GM12878 (cell line): ENCODE measurements at regions not wholly inside any gene's neighbourhood (a gene's known extent, or its start where the extent isn't known, plus 50 kb on each side); places are given as distances from the start of the nearest gene placed in this dataset.
A peak's percentile ranks its signal among the peaks of the same experiment; 100 is the strongest.

ENCODE experiments used
- ATAC-seq: fragments of 200-7000 bp; cut with Tn5 transposase; 3 replicates; pipeline ENCODE4 v1.9.1; 2020; ENCODE audit warnings: mild to moderate bottlenecking, moderate library complexity
- BruUV-seq: library from RNA; stranded (reverse); fragments of 400-500 nt; replicated peaks from 2 replicates; lab custom pipeline; 2021; lab: Mats Ljungman, UMichigan
- CTCF ChIA-PET: fragments of 300-600 bp; sonication (Branson Sonifier 250); formaldehyde crosslinking; extraction: SDS; loops from one replicate; lab custom pipeline; 2021; ENCODE audit warnings: inconsistent platforms; lab: Yijun Ruan, JAX
- POLR2A ChIA-PET: fragments of 350-600 bp; formaldehyde crosslinking; extraction: SDS; loops from one replicate; lab custom pipeline; 2021; ENCODE audit warnings: inconsistent platforms; lab: Charles Lee
- RAD21 ChIA-PET: fragments of 300-600 bp; sonication (Branson Sonifier 250); formaldehyde crosslinking; loops from one replicate; lab custom pipeline; 2023; ENCODE audit warnings: antibody characterized with exemption; ENCODE audit not compliant: unreplicated experiment; lab: Charles Lee
- SMC1A ChIA-PET: fragments of 300-600 bp; sonication (Branson Sonifier 250); formaldehyde crosslinking; loops from one replicate; lab custom pipeline; 2023; ENCODE audit not compliant: unreplicated experiment, uncharacterized antibody; lab: Charles Lee
- DNase-seq: peaks from one replicate; pipeline ENCODE4 v3.0.0-alpha.2; 2011; ENCODE audit warnings: low read depth, low spot score
- FAIRE-seq: peaks from 3 replicates; lab custom pipeline; 2011; peaks lifted over from hg19 to GRCh38; lab: Jason Lieb, UNC
- H2AFZ ChIP-seq: 2 replicates; pipeline ENCODE4 v1.6.0; 2011; ENCODE audit warnings: low read depth, low read length, control low read depth; ENCODE audit not compliant: control insufficient read depth
- H3K27ac ChIP-seq: 2 replicates; pipeline ENCODE4 v1.5.1; 2011; ENCODE audit warnings: control low read depth; ENCODE audit not compliant: control insufficient read depth, insufficient read depth
- H3K27me3 ChIP-seq, 2 experiments: replicated peaks in 1 of 2; 2 replicates each; pipeline versions ENCODE4 v1.6.0 to v1.6.1; 2011; ENCODE audit warnings: low read length in 1 of 2; ENCODE audit not compliant: control insufficient read depth in 2 of 2, insufficient read depth in 2 of 2
- H3K36me3 ChIP-seq, 2 experiments: 2 replicates each; pipeline ENCODE4 v1.5.1; 2011; ENCODE audit warnings: low read length in 1 of 2; ENCODE audit not compliant: control insufficient read depth in 2 of 2, insufficient read depth in 2 of 2
- H3K4me1 ChIP-seq: 2 replicates; pipeline ENCODE4 v1.6.1; 2011; ENCODE audit warnings: mild to moderate bottlenecking, low read length, moderate library complexity, mixed read lengths; ENCODE audit not compliant: control insufficient read depth, insufficient read depth
- H3K4me2 ChIP-seq: 2 replicates; pipeline ENCODE4 v1.6.0; 2011; ENCODE audit warnings: control low read depth; ENCODE audit not compliant: control insufficient read depth, insufficient read depth
- H3K4me3 ChIP-seq: fragments of 200-600 bp; sonication (generic); 2 replicates; pipeline ENCODE4 v1.5.1; 2016
- H3K79me2 ChIP-seq: 2 replicates; pipeline ENCODE4 v1.6.0; 2011; ENCODE audit warnings: low read length; ENCODE audit not compliant: control insufficient read depth, insufficient read depth
- H3K9ac ChIP-seq: 2 replicates; pipeline ENCODE4 v1.8.0; 2011; ENCODE audit warnings: low read length, control low read depth, mixed read lengths; ENCODE audit not compliant: control insufficient read depth, insufficient read depth
- H3K9me3 ChIP-seq: replicated peaks from 3 replicates; pipeline ENCODE4 v1.5.1; 2011; ENCODE audit warnings: mild to moderate bottlenecking, low read length; ENCODE audit not compliant: control insufficient read depth, insufficient read depth
- H4K20me1 ChIP-seq: 2 replicates; pipeline ENCODE4 v1.6.0; 2011; ENCODE audit not compliant: control insufficient read depth, insufficient read depth
- ATF7 ChIP-seq: fragments of 450-650 bp; IDR thresholded peaks from 2 replicates; pipeline ENCODE4 v1.6.1; 2016; ENCODE audit warnings: low read depth, mild to moderate bottlenecking
- CEBPZ ChIP-seq: fragments of 150-350 bp; IDR thresholded peaks from 2 replicates; pipeline ENCODE4 v1.6.1; 2016; ENCODE audit warnings: low read depth, low read length
- CTCF ChIP-seq, 3 experiments: IDR thresholded peaks in 2 of 3; conservative IDR thresholded peaks in 1 of 3; 2 replicates each; pipeline ENCODE4 v1.5.1; 2011; ENCODE audit warnings: low read depth in 3 of 3, low read length in 3 of 3, mild to moderate bottlenecking in 3 of 3, control low read depth in 2 of 3, moderate library complexity in 2 of 3, inconsistent platforms in 1 of 3, mixed read lengths in 1 of 3; ENCODE audit not compliant: control insufficient read depth in 2 of 3, insufficient read depth in 1 of 3; ENCODE audit errors: extremely low read depth in 1 of 3
- ELK1 ChIP-seq: IDR thresholded peaks from 2 replicates; pipeline ENCODE4 v1.6.1; 2012; ENCODE audit warnings: low read depth, low read length, improper control_type of control experiment
- KAT2A ChIP-seq: conservative IDR thresholded peaks from 2 replicates; pipeline ENCODE4 v1.6.1; 2011; ENCODE audit warnings: low read depth, low read length; ENCODE audit not compliant: control insufficient read depth
- NR2F1 ChIP-seq: fragments of 450-650 bp; conservative IDR thresholded peaks from 2 replicates; pipeline ENCODE4 v1.6.1; 2017; ENCODE audit warnings: mild to moderate bottlenecking
- POLR2A ChIP-seq: IDR thresholded peaks from 2 replicates; pipeline ENCODE4 v1.6.1; 2011; ENCODE audit warnings: low read depth, mild to moderate bottlenecking, low read length
- POU2F2 ChIP-seq: IDR thresholded peaks from 3 replicates; pipeline ENCODE4 v1.6.1; 2011; ENCODE audit warnings: low read depth, mild to moderate bottlenecking, low read length, borderline replicate concordance
- RAD21 ChIP-seq: IDR thresholded peaks from 2 replicates; pipeline ENCODE4 v1.6.1; 2011; ENCODE audit warnings: mild to moderate bottlenecking, low read depth, low read length, moderate library complexity; ENCODE audit not compliant: insufficient read depth
- RAD51 ChIP-seq: fragments of 450-650 bp; IDR thresholded peaks from 2 replicates; pipeline ENCODE4 v1.6.1; 2016; ENCODE audit warnings: moderate library complexity, mild to moderate bottlenecking, inconsistent platforms
- RUNX3 ChIP-seq: IDR thresholded peaks from 2 replicates; pipeline ENCODE4 v1.6.1; 2012; ENCODE audit warnings: low read length, inconsistent platforms
- SMC3 ChIP-seq: IDR thresholded peaks from 2 replicates; pipeline ENCODE4 v1.6.1; 2011; ENCODE audit warnings: low read length, improper control_type of control experiment, borderline replicate concordance
- STAT3 ChIP-seq: IDR thresholded peaks from 2 replicates; pipeline ENCODE4 v1.6.1; 2011; ENCODE audit warnings: low read depth, low read length, improper control_type of control experiment
- TCF3 ChIP-seq: IDR thresholded peaks from 2 replicates; pipeline ENCODE4 v1.6.1; 2012; ENCODE audit warnings: low read depth, mild to moderate bottlenecking, low read length, borderline replicate concordance; ENCODE audit not compliant: insufficient read depth
- WGBS: methylation state at CpG from one replicate; pipeline ENCODE4 v1.1.6; 2016; ENCODE audit warnings: low lambda C conversion rate; ENCODE audit not compliant: insufficient replicate concordance, insufficient coverage; ENCODE audit errors: missing lambda C conversion rate; 5-methylcytosine and 5-hydroxymethylcytosine counted together
- in situ Hi-C: fragments of 300-500 bp; cut with MboI; formaldehyde crosslinking; loops from 9 replicates; pipeline ENCODE4 v1.14.3; 2018; ENCODE audit warnings: mixed read lengths
- intact Hi-C: fragments of 100-400 bp; cut with micrococcal nuclease; formaldehyde crosslinking; loops from one replicate; pipeline ENCODE4 v1.14.2; 2022; ENCODE audit not compliant: unreplicated experiment

GRCh38 chr11:26271666-26272065, 60.3 kb upstream of the ANO3 start (continued):
- TF ChIP-seq STAT3: no peak

- ATAC-seq: peak; percentile 88
- Histone ChIP-seq H3K36me3 (no peaks in the 10 kb centered on the region), H3K4me2 (no peak overlapping the region), H3K79me2 (no peaks in the 10 kb centered on the region), H3K27me3 (no peaks in the 10 kb centered on the region), H3K27ac (no peak overlapping the region), H4K20me1 (no peaks in the 10 kb centered on the region), H2AFZ (no peak overlapping the region), H3K4me1 (no peaks in the 10 kb centered on the region), H3K9ac (no peak overlapping the region), H3K9me3 (no peaks in the 10 kb centered on the region), H3K4me3 (no peak overlapping the region)
- POLR2A ChIA-PET: no interaction called here
- RAD21 ChIA-PET: interaction anchor here (2.0 kb wide), 1 partner anchor 295 kb away, joined by 5 read pairs; no protein-coding TSS in a partner anchor
- intact Hi-C loops: loop anchor here (1.0 kb wide), 2 partner anchors 143 to 295 kb away; no protein-coding TSS in a partner anchor
- BruUV-seq: no TSS peak
- WGBS: 1% methylated on average over 4 of the region's 4 CpGs
- no peak for DNase-seq
- CTCF ChIA-PET: interaction anchor here (1.0 to 2.0 kb wide), 2 partner anchors 291 to 295 kb away, joined by 3 to 8 read pairs; no protein-coding TSS in a partner anchor
- in situ Hi-C loops: loop anchor here (5.0 kb wide), 1 partner anchor 295 kb away; no protein-coding TSS in a partner anchor
- SMC1A ChIA-PET: interaction anchor here (1.0 kb wide), 1 partner anchor 295 kb away, joined by 4 read pairs; no protein-coding TSS in a partner anchor
- TF ChIP-seq POLR2A: no peak
- peak; percentile 86 to 89 (median 89) for TF ChIP-seq CTCF (IDR thresholded peaks at IDR 0.05 in 2 of 3, conservative IDR thresholded peaks at IDR 0.05 in 1 of 3; ENCODE audit: control insufficient read depth in 2 of 3, extremely low read depth in 1 of 3, insufficient read depth in 1 of 3, low read depth in 3 of 3, low read length in 3 of 3)
- peak; percentile 51; the same call in 1 of the 2 replicates for TF ChIP-seq RUNX3
- TF ChIP-seq POU2F2: 0 out of 3 replicates have a peak, but pooled peaks have one; percentile 31
- TF ChIP-seq CEBPZ: no peak
- TF ChIP-seq SMC3: peak; percentile 59; the same call in 1 of the 2 replicates
- 0 out of 2 replicates have a peak, but pooled peaks have one; percentile 29 for TF ChIP-seq NR2F1
- TF ChIP-seq TCF3: no peak
- no peak for TF ChIP-seq RAD51
- TF ChIP-seq KAT2A: no peak
- peak; percentile 89 for TF ChIP-seq RAD21
- no peak for TF ChIP-seq ATF7
- no peak for TF ChIP-seq ELK1
- peak; percentile 71 for FAIRE-seq
Measured at GRCh38 chr11:26276798-26277424, 55.0 kb upstream of the ANO3 start.
